ENCODE measurements at regions not wholly inside any gene's neighbourhood (a gene's known extent, or its start where the extent isn't known, plus 50 kb on each side); places are given as distances from the start of the nearest gene placed in this dataset.
"Not testable (repeated sequence)": the region's sequence is repeated elsewhere in the genome, so short reads cannot be mapped to it uniquely, and the experiment has no call there.

- no peak overlapping the region for H3K4me3 Mint-ChIP-seq
- Histone ChIP-seq H3K4me2 (no peak overlapping the region), H3K27ac (no peak overlapping the region), H3K36me3 (no peaks in the 10 kb centered on the region), H3F3A (ENCODE audit: low read depth) (no peaks in the 10 kb centered on the region), H3K79me2 (ENCODE audit: low read depth) (no peaks in the 10 kb centered on the region), H3K4me1 (no peaks in the 10 kb centered on the region), H3K9me3 (ENCODE audit: low read depth) (no peaks in the 10 kb centered on the region), H2AFZ (replicated peaks) (no peak overlapping the region), H3K9ac (no peak overlapping the region), H3K27me3 (no peaks in the 10 kb centered on the region), H3K4me3 (no peak overlapping the region), H4K20me1 (ENCODE audit: low read depth) (no peaks in the 10 kb centered on the region)
- no peak for TF ChIP-seq CTCF (IDR thresholded peaks at IDR 0.05)
- TF ChIP-seq EZH2 (IDR thresholded peaks at IDR 0.05) = no peak
- TF ChIP-seq EZH2phosphoT487 (IDR thresholded peaks at IDR 0.05) = no peak
- no peak overlapping the region for H3K27ac Mint-ChIP-seq
- peaks cover 12% of the 10 kb centered on the region for H3K4me1 Mint-ChIP-seq
- no peaks in the 10 kb centered on the region for H3K36me3 Mint-ChIP-seq
- H3K27me3 Mint-ChIP-seq (ENCODE audit: insufficient read depth, low read depth) = no peaks in the 10 kb centered on the region
- no peaks in the 10 kb centered on the region for H3K9me3 Mint-ChIP-seq
- no peak for DNase-seq (ENCODE audit: low spot score)
These were observed 234.7 kb downstream of the TLR4 start for GRCh38 chr9:117938896-117939295.

DNA sequence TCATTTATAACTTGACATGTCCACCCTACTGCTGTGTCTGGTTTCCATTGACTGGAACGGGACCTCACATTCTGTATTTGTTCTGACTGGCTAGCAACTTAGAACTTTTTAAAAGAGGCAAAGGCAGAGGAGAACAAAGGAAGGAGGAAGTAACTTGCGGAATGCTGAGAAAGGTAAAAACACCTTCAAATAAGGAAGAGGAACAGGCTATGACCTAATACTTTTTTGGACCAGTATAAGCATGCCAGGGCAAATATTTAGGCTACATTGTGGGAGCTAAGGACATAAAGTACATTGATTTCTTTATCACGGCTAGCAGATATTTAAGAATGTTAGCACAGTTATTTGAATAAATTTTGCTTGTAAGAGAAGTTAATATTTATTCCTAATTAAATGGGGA lies 240.5 kb downstream of the TLR4 start:
- H3K4me1 Mint-ChIP-seq = peaks cover 11% of the 10 kb centered on the region
- not testable (repeated sequence) for H3K27ac ChIP-seq; H3K27me3 Mint-ChIP-seq (ENCODE audit: insufficient read depth, low read depth); H3K4me1 ChIP-seq; H3K79me2 ChIP-seq (ENCODE audit: low read depth); H3K9me3 ChIP-seq (ENCODE audit: low read depth); H3K36me3 Mint-ChIP-seq; H3K9me3 Mint-ChIP-seq; H3F3A ChIP-seq (ENCODE audit: low read depth); DNase-seq (ENCODE audit: low spot score); H3K4me3 ChIP-seq; H3K4me2 ChIP-seq; H3K9ac ChIP-seq; H4K20me1 ChIP-seq (ENCODE audit: low read depth); H3K36me3 ChIP-seq; H3K27ac Mint-ChIP-seq; H3K4me3 Mint-ChIP-seq; H3K27me3 ChIP-seq; H2AFZ ChIP-seq (replicated peaks)

DNA sequence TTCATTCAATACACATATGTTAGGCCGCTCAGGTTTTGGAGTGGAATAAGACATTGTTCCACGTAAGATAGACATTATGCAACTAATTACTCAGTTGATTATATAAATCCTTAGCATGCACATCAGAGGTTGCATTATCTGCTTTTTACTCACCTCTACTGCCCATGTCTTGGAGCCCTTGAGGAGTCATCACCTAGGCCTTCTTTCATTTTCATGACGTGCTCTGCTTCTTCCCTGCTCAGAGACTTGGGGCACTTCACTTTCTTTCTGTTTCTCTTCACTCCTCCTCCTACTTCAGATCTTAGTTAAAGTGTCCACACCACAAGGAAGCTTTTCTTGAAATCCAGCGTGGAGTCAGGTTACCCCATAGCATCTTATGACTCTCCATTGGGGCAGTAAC lies 241.1 kb downstream of the TLR4 start:
- H2AFZ ChIP-seq (replicated peaks) = no peak overlapping the region
- H3K27ac Mint-ChIP-seq = no peak overlapping the region
- no peak for DNase-seq (ENCODE audit: low spot score)
- TF ChIP-seq CTCF (IDR thresholded peaks at IDR 0.05) (no peak), EZH2phosphoT487 (IDR thresholded peaks at IDR 0.05) (no peak), EZH2 (IDR thresholded peaks at IDR 0.05) (no peak)
- no peak overlapping the region for H3K4me3 ChIP-seq
- H4K20me1 ChIP-seq (ENCODE audit: low read depth) = no peaks in the 10 kb centered on the region
- no peaks in the 10 kb centered on the region for H3K27me3 Mint-ChIP-seq (ENCODE audit: insufficient read depth, low read depth)
- no peaks in the 10 kb centered on the region for H3K9me3 Mint-ChIP-seq
- H3K4me1 Mint-ChIP-seq = peaks cover 11% of the 10 kb centered on the region
- H3K9me3 ChIP-seq (ENCODE audit: low read depth) = no peaks in the 10 kb centered on the region
- H3K4me3 Mint-ChIP-seq = no peak overlapping the region
- H3K79me2 ChIP-seq (ENCODE audit: low read depth) = no peaks in the 10 kb centered on the region
- no peak overlapping the region for H3K27ac ChIP-seq
- no peak overlapping the region for H3K9ac ChIP-seq
- H3K4me1 ChIP-seq = no peaks in the 10 kb centered on the region
- no peak overlapping the region for H3K4me2 ChIP-seq
- no peaks in the 10 kb centered on the region for H3K36me3 ChIP-seq
- H3K27me3 ChIP-seq = no peaks in the 10 kb centered on the region
- no peaks in the 10 kb centered on the region for H3K36me3 Mint-ChIP-seq
- H3F3A ChIP-seq (ENCODE audit: low read depth) = no peaks in the 10 kb centered on the region

- Mint-ChIP-seq H3K4me1 (peaks cover 7% of the 10 kb centered on the region), H3K9me3 (no peaks in the 10 kb centered on the region), H3K4me3 (no peak overlapping the region), H3K36me3 (no peaks in the 10 kb centered on the region), H3K27ac (no peak overlapping the region), H3K27me3 (ENCODE audit: insufficient read depth, low read depth) (no peaks in the 10 kb centered on the region)
- Histone ChIP-seq H4K20me1 (ENCODE audit: low read depth) (no peaks in the 10 kb centered on the region), H2AFZ (replicated peaks) (no peak overlapping the region), H3F3A (ENCODE audit: low read depth) (no peaks in the 10 kb centered on the region), H3K79me2 (ENCODE audit: low read depth) (no peaks in the 10 kb centered on the region), H3K4me1 (no peaks in the 10 kb centered on the region), H3K9ac (no peak overlapping the region), H3K4me2 (no peak overlapping the region), H3K27me3 (no peaks in the 10 kb centered on the region), H3K36me3 (no peaks in the 10 kb centered on the region), H3K9me3 (ENCODE audit: low read depth) (no peaks in the 10 kb centered on the region), H3K4me3 (no peak overlapping the region), H3K27ac (no peak overlapping the region)
- DNase-seq (ENCODE audit: low spot score) = no peak
- no peak for TF ChIP-seq EZH2phosphoT487 (IDR thresholded peaks at IDR 0.05)
- no peak for TF ChIP-seq CTCF (IDR thresholded peaks at IDR 0.05)
- TF ChIP-seq EZH2 (IDR thresholded peaks at IDR 0.05) = no peak
These were observed 246.9 kb downstream of the TLR4 start for GRCh38 chr9:117951127-117951526.
